BJ (cell line): ENCODE measurements at regions not wholly inside any gene's neighbourhood (a gene's known extent, or its start where the extent isn't known, plus 50 kb on each side); places are given as distances from the start of the nearest gene placed in this dataset.
"Not testable (repeated sequence)": the region's sequence is repeated elsewhere in the genome, so short reads cannot be mapped to it uniquely, and the experiment has no call there.

Experiments used
- CTCF ChIA-PET: fragments of 350-600 bp; formaldehyde crosslinking; extraction: SDS; loops from one replicate; lab custom pipeline; 2021; ENCODE audit warnings: antibody characterized with exemption, inconsistent platforms; lab: Yijun Ruan, JAX
- POLR2A ChIA-PET: fragments of 300-600 bp; sonication (Branson Sonifier 250); formaldehyde crosslinking; extraction: SDS; loops from one replicate; lab custom pipeline; 2021; ENCODE audit warnings: antibody characterized with exemption; lab: Charles Lee
- DNase-seq: peaks from one replicate; pipeline ENCODE4 v3.0.0-alpha.2; 2011; ENCODE audit warnings: low read depth
- H3K27me3 ChIP-seq: 2 replicates; pipeline ENCODE4 v1.6.0; 2011; ENCODE audit warnings: low read length; ENCODE audit not compliant: control insufficient read depth, insufficient read depth
- H3K36me3 ChIP-seq: 2 replicates; pipeline ENCODE4 v1.5.1; 2011; ENCODE audit warnings: low read length; ENCODE audit not compliant: control insufficient read depth, insufficient read depth
- H3K4me3 ChIP-seq: 2 replicates; pipeline ENCODE4 v1.5.1; 2011; ENCODE audit warnings: low read depth, mild to moderate bottlenecking, control low read depth, low read length
- TF ChIP-seq, protein P1 (sequence below): IDR thresholded peaks from 2 replicates; pipeline ENCODE4 v1.5.1; 2011; ENCODE audit warnings: low read depth, mild to moderate bottlenecking, control low read depth, inconsistent platforms, low read length, moderate library complexity; ENCODE audit not compliant: insufficient read depth

DNA sequence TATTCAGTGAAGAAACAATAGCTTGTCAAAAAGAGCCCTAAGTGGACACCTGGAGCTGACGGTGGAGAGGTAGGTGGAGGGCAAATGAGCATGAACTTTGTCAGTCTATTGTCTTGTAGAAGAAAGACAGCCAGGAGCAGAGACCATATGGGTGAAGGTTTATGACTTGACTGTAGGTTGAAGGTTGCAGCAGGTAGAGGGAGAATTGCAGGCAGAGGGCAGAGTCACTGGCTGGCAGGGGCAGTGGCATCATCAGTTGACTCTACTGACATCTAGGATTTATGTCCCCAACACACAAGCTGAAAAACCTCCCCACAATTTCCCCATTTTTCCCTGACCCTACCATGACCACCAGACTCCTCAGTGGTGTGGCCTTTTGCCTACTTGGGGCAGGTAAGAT lies 243.6 kb upstream of the PRSS58 start:
- Histone ChIP-seq H3K36me3 (no peaks in the 10 kb centered on the region), H3K4me3 (no peak overlapping the region), H3K27me3 (peaks cover 27% of the 10 kb centered on the region)
- no peak for DNase-seq
- TF ChIP-seq, protein P1, sequence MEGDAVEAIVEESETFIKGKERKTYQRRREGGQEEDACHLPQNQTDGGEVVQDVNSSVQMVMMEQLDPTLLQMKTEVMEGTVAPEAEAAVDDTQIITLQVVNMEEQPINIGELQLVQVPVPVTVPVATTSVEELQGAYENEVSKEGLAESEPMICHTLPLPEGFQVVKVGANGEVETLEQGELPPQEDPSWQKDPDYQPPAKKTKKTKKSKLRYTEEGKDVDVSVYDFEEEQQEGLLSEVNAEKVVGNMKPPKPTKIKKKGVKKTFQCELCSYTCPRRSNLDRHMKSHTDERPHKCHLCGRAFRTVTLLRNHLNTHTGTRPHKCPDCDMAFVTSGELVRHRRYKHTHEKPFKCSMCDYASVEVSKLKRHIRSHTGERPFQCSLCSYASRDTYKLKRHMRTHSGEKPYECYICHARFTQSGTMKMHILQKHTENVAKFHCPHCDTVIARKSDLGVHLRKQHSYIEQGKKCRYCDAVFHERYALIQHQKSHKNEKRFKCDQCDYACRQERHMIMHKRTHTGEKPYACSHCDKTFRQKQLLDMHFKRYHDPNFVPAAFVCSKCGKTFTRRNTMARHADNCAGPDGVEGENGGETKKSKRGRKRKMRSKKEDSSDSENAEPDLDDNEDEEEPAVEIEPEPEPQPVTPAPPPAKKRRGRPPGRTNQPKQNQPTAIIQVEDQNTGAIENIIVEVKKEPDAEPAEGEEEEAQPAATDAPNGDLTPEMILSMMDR = no peak
- ChIA-PET CTCF (interaction anchor here (0.6 to 17.2 kb wide), 13 partner anchors 8 to 281 kb away, joined by 3 to 236 read pairs (median 4); no protein-coding TSS in a partner anchor), POLR2A (no interaction called here)

DNA sequence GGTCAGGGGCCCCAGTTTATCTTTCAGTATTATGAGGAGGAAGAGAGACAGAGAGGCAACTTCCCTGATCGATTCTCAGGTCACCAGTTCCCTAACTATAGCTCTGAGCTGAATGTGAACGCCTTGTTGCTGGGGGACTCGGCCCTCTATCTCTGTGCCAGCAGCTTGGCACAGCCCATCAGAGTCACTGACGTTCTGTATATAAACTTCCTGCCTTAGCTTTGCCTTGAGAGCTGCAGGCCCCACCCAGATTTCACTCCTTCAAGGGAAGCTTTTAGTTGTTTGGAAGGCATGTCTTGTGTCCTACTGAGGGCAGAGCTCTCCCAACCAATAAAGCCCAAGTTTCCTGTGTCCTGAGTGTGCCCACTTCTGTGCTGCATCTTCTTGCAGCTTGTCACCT lies 242.5 kb upstream of the PRSS58 start:
- no peaks in the 10 kb centered on the region for H3K36me3 ChIP-seq
- TF ChIP-seq, protein P1 = no peak
- no peak overlapping the region for H3K4me3 ChIP-seq
- no peak for DNase-seq
- H3K27me3 ChIP-seq = peaks cover 27% of the 10 kb centered on the region
- ChIA-PET POLR2A (no interaction called here), CTCF (interaction anchor here (0.9 to 17.2 kb wide), 11 partner anchors 9 to 88 kb away, joined by 3 to 236 read pairs (median 4); no protein-coding TSS in a partner anchor)

DNA sequence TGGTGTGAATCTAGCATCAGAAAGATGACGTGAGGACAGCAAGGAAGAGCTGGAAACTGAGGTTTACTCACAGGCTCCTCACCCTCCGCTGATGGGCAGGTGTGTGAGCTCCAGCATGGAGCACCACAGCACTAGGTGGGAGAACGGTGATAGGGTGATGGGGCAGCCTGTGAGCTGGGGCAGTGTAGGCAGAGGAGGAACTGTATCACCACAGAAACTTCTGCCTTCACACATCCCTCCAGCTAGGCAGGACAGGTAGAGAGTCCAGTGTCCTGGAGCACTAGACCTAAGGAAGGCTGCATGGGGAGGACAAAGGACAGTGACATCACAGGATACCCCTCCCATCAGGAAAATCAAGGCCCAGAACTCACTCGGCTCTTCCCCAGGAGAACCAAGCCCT lies 241.8 kb upstream of the PRSS58 start:
- Histone ChIP-seq H3K27me3 (peaks cover 21% of the 10 kb centered on the region), H3K4me3 (no peak overlapping the region), H3K36me3 (no peaks in the 10 kb centered on the region)
- ChIA-PET CTCF (interaction anchor here (1.0 to 17.2 kb wide), 9 partner anchors 13 to 289 kb away, joined by 3 to 236 read pairs (median 25); no protein-coding TSS in a partner anchor), POLR2A (no interaction called here)
- TF ChIP-seq, protein P1 = no peak
- no peak for DNase-seq

DNA sequence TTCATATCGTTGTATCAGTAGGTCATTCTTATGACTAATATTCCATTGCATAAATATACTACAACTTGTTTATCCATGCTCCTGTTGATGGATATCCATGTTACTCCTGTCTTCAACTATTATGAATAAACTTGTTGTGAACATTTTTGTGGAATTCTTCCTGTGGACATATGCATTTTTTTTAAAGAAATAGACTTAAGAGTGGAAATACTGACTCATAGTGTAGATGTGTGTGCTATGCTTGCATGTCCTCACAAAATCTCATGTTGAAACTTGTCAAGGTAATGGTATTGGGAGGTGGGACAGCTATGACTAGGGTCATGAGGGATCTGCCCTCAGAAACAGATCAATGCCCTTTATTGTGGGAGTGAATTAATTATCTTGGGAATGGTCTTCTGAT lies 240.5 kb upstream of the PRSS58 start:
- no peak for DNase-seq
- POLR2A ChIA-PET = no interaction called here
- CTCF ChIA-PET = interaction anchor here (1.0 to 17.2 kb wide), 16 partner anchors 11 to 505 kb away, joined by 3 to 236 read pairs (median 17); no protein-coding TSS in a partner anchor

DNA sequence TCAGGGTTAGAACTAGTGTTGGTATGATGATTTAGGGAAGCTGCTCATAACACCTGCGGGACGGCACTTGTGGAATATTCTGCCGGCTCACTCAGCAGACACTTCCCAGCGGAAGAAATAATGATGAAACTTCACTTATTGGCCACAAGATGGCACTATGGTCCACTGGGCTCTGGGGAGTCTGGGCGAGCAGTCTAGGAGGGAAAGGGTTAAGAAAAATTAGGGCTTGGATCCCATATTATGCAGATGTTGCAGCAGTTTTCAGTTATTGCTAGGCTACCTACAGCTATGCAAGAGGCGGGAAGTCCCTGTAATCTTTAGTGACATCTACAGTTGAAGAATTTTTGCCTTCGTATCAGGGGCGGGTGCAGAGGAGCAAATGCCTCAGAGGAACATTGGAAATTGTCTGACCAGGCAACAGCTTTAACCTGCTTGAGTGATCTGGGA lies 238.7 kb upstream of the PRSS58 start:
- no peak for DNase-seq
- TF ChIP-seq, protein P1 = peak; percentile 77
- Histone ChIP-seq H3K4me3 (no peak overlapping the region), H3K36me3 (no peaks in the 10 kb centered on the region), H3K27me3 (peaks cover 16% of the 10 kb centered on the region)
- CTCF ChIA-PET = interaction anchor here (0.9 to 17.2 kb wide), 31 partner anchors 9 to 507 kb away, joined by 3 to 236 read pairs (median 5); no protein-coding TSS in a partner anchor
- POLR2A ChIA-PET = no interaction called here

More for the DNA sequence above, 240.5 kb upstream of the PRSS58 start:
- Histone ChIP-seq H3K4me3 (no peak overlapping the region), H3K36me3 (no peaks in the 10 kb centered on the region), H3K27me3 (peaks cover 19% of the 10 kb centered on the region)
- TF ChIP-seq, protein P1 = no peak

DNA sequence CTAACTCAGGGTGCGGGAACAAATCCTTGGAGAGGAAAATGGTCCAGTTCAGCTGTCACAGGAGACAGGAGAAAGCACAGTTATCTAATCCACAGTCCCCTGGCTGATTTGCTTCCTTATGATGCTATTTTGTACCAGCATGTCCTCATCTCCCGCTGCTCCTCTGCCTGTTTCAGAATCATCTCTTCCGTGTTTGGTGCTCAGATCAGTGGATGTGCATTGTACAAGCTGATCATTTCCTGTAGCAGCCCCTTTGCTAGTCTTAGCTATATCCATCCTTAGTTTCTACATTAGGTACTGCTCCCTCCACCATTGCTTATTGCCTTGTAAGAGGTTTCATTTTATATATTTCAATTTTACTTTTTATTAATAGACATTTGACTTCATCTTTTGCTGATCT lies 238.0 kb upstream of the PRSS58 start:
- CTCF ChIA-PET = interaction anchor here (0.7 to 17.2 kb wide), 18 partner anchors 10 to 317 kb away, joined by 3 to 236 read pairs (median 6); no protein-coding TSS in a partner anchor
- H3K36me3 ChIP-seq, POLR2A ChIA-PET, DNase-seq, H3K4me3 ChIP-seq: not testable (repeated sequence)
- peaks cover 14% of the 10 kb centered on the region for H3K27me3 ChIP-seq

DNA sequence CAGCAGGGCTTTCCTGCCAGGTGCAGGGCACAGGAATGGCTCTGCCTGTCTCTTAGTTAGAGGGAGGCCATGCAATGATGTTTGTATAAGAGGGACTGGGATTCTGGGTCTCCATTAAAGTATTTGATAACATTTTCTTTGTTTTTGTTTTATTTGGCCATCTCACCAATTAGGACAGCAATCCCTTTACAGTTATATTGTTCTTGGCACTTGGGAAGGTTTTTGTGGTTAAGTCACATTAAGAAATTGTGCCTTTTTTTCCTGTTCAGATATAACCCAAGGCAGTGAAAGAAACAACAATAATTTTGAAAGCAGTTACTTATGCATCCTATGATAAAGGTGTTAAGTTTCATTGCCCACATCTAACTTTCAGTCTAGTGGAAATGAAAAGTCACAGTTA lies 237.4 kb upstream of the PRSS58 start:
- H3K4me3 ChIP-seq, POLR2A ChIA-PET, H3K36me3 ChIP-seq, DNase-seq: not testable (repeated sequence)
- CTCF ChIA-PET = interaction anchor here (0.8 to 17.2 kb wide), 12 partner anchors 9 to 507 kb away, joined by 3 to 236 read pairs (median 16); no protein-coding TSS in a partner anchor
- H3K27me3 ChIP-seq = peaks cover 14% of the 10 kb centered on the region
